ENCODE measurements at regions not wholly inside any gene's neighbourhood (a gene's known extent, or its start where the extent isn't known, plus 50 kb on each side); places are given as distances from the start of the nearest gene placed in this dataset.

DNA sequence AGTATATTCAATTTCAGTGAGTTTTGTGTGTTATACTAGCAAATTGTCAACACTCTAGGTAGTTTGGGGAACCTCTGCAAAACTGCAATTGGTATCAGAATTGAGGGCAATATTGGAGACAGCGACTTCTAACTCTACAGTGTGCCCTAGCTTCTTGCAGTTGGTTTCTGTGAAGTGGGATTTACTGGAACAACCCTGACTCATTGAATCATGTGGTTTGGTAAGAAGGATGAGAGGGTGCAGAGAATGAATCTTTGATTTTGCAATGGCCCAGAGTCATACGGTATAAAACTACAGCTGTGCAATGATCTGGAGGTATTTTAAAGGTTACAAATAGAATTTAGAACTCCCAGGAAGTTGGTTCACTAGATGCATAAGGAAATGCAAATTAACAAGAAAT lies 129.1 kb upstream of the PPP1R3A start:
- no peaks in the 10 kb centered on the region for H3K27me3 ChIP-seq (ENCODE audit: control insufficient read depth, insufficient read depth)
- H3K4me1 ChIP-seq (ENCODE audit: control insufficient read depth, insufficient read depth, low read length): peaks cover 3% of the 10 kb centered on the region
- 79% methylated on average over 2 of the region's 2 CpGs for WGBS
- DNase-seq: no peak
- H3K9me3 ChIP-seq (ENCODE audit: control insufficient read depth, low read length): no peaks in the 10 kb centered on the region
- no peak overlapping the region for H3K27ac ChIP-seq (ENCODE audit: low read length)
- intact Hi-C loops (cut with DNase I): no loop called here
- H3K4me3 ChIP-seq (ENCODE audit: low read length): peak overlapping the region; percentile 41
- no peak for ATAC-seq

DNA sequence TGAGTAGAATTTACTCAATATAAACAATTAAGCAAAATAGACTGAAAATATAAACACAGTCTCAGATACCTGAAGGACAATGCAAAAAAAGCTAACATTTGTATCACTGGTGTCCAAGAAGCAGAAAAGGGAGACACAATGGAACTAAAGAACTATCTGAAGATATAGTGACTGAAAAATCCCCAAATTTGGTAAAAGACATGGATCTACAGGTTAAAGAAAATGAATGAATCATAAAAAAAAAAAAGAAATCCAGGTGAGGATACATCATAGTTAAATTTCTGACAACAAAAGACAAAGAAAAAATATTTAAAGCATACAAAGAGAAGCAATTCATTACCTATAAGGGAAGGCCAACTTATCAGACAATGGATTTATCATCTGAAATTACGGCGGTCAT lies 114.7 kb upstream of the PPP1R3A start:
- no peak for DNase-seq
- Histone ChIP-seq H3K4me3 (ENCODE audit: low read length) (no peak overlapping the region), H3K4me1 (ENCODE audit: control insufficient read depth, insufficient read depth, low read length) (no peaks in the 10 kb centered on the region), H3K27ac (ENCODE audit: low read length) (no peak overlapping the region), H3K27me3 (ENCODE audit: control insufficient read depth, insufficient read depth) (no peaks in the 10 kb centered on the region), H3K9me3 (ENCODE audit: control insufficient read depth, low read length) (no peaks in the 10 kb centered on the region)
- 93% methylated on average over 2 of the region's 2 CpGs for WGBS
- intact Hi-C loops (cut with DNase I): no loop called here
- ATAC-seq: no peak

DNA sequence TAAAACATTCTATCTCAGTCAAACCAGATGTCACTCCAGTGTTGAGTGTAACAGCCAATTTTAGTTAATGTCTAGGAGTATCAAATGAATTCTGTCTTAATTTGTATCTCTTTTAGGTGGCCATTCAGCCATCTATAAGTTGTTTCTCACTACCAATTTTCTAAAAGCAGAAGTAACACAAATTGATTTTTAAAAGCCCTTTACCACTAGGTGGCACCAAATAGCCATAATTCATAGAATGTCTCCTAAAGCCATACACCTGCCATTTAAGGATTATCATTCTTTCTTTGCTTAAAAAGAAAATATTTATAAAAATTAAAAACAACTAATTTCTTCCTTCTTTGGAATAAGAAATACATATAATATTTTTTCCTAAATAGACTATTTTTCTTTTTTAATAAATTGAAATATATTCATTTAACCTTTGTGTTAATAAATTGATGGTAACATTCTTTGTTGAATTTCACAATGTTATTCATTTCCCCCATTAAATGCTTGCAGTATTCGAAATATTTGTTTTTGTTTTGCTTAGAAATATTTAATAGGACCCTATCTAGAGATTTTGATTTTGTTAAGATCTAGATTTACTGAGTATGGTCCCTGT lies 107.8 kb upstream of the PPP1R3A start:
- ATAC-seq: no peak
- no peak for DNase-seq
- Histone ChIP-seq H3K27me3 (ENCODE audit: control insufficient read depth, insufficient read depth) (no peaks in the 10 kb centered on the region), H3K27ac (ENCODE audit: low read length) (no peak overlapping the region), H3K4me3 (ENCODE audit: low read length) (no peak overlapping the region), H3K4me1 (ENCODE audit: control insufficient read depth, insufficient read depth, low read length) (no peaks in the 10 kb centered on the region), H3K9me3 (ENCODE audit: control insufficient read depth, low read length) (no peaks in the 10 kb centered on the region)
- intact Hi-C loops (cut with DNase I): no loop called here
- WGBS: 0% methylated on average over 1 of the region's 1 CpG

DNA sequence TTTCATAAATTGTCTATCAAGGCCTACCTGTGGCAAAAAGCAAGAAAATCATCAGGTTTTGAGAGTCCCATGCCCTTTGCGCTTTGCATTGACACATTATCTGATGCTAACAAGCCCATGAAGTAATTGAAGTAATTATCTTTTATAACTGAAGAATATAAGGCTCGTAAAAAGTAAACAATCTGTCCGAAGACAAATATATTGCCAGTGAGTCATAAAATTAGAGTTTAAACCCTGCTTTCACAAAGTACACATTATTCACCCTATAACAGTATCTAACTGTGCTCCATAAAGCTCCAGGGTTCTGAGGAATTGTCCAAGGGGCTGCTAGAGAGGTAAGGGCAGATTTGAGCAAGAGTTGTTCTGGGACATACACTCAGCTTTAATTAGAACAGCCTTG lies 102.3 kb upstream of the PPP1R3A start:
- Histone ChIP-seq H3K27me3 (ENCODE audit: control insufficient read depth, insufficient read depth) (no peaks in the 10 kb centered on the region), H3K27ac (ENCODE audit: low read length) (no peak overlapping the region), H3K4me1 (ENCODE audit: control insufficient read depth, insufficient read depth, low read length) (no peaks in the 10 kb centered on the region), H3K9me3 (ENCODE audit: control insufficient read depth, low read length) (no peaks in the 10 kb centered on the region), H3K4me3 (ENCODE audit: low read length) (no peak overlapping the region)
- intact Hi-C loops (cut with DNase I): no loop called here
- DNase-seq (no peak), ATAC-seq (no peak)
- 83% methylated on average over 3 of the region's 3 CpGs for WGBS

DNA sequence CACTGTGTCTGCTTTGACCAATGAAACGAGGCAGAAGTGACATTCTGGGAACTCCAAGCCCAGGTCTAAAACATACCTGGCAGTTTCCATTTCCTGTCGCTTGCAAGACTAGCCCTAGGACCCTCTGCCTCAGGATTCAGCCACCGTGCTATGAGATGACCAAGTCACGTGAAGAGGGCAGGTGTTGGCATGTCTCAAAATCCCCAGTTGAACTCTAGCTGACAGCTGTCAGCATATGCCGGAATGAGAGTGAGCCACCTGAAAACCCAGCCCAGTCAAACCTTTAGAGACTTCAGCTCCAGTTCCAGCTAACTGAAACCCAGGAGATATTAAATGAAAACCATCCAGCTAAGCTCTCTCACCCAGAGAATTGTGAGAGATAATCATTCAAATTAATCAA lies 89.9 kb upstream of the PPP1R3A start:
- Histone ChIP-seq H3K27ac (ENCODE audit: low read length) (no peak overlapping the region), H3K4me1 (ENCODE audit: control insufficient read depth, insufficient read depth, low read length) (no peaks in the 10 kb centered on the region), H3K27me3 (ENCODE audit: control insufficient read depth, insufficient read depth) (no peaks in the 10 kb centered on the region), H3K4me3 (ENCODE audit: low read length) (no peak overlapping the region), H3K9me3 (ENCODE audit: control insufficient read depth, low read length) (no peaks in the 10 kb centered on the region)
- WGBS: 59% methylated on average over 5 of the region's 5 CpGs
- ATAC-seq (no peak), DNase-seq (no peak)
- intact Hi-C loops (cut with DNase I): no loop called here

DNA sequence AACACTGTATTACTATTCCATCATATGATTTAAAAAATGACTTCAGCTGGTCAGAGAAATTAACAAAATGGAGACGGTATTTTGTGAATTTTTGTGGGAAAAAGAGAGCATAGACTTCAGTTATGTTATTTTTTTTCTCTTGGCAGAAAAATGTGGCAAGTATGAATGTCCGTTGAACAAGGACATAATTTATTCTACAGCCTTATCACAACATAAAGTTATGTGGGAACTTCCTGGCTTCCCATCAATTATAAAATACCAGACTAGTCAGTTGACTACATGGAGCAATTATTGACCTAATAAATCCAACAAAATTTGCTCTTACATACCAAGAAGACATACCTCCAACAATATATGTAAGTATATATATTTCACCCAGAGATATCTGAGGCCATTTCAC lies 88.6 kb upstream of the PPP1R3A start:
- Histone ChIP-seq H3K27ac (ENCODE audit: low read length) (no peak overlapping the region), H3K4me3 (ENCODE audit: low read length) (no peak overlapping the region), H3K27me3 (ENCODE audit: control insufficient read depth, insufficient read depth) (no peaks in the 10 kb centered on the region), H3K9me3 (ENCODE audit: control insufficient read depth, low read length) (no peaks in the 10 kb centered on the region), H3K4me1 (ENCODE audit: control insufficient read depth, insufficient read depth, low read length) (no peaks in the 10 kb centered on the region)
- ATAC-seq: no peak
- intact Hi-C loops (cut with DNase I): no loop called here
- 37% methylated on average over 2 of the region's 2 CpGs for WGBS
- no peak for DNase-seq

DNA sequence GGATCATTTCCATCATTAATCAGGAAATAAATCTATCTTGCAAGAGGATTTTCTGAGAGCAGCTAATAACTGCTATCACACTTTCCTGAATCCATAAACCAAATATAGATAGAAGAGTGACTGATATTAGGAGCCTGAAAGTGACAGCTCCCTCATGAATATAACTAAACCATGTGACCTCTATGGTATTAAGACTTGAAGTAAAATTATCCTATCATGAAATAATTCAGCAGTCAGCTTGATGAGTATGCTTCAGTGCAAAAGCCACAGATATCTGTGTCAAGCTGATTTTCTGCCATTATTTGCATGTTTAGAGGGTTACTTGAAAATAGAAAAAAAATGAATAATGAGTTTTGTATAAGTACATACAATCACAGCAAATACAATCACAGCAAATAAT lies 80.1 kb upstream of the PPP1R3A start:
- Histone ChIP-seq H3K27me3 (ENCODE audit: control insufficient read depth, insufficient read depth) (no peaks in the 10 kb centered on the region), H3K9me3 (ENCODE audit: control insufficient read depth, low read length) (no peaks in the 10 kb centered on the region), H3K27ac (ENCODE audit: low read length) (no peak overlapping the region), H3K4me1 (ENCODE audit: control insufficient read depth, insufficient read depth, low read length) (no peaks in the 10 kb centered on the region), H3K4me3 (ENCODE audit: low read length) (no peak overlapping the region)
- no peak for ATAC-seq
- DNase-seq: no peak
- intact Hi-C loops (cut with DNase I): no loop called here

DNA sequence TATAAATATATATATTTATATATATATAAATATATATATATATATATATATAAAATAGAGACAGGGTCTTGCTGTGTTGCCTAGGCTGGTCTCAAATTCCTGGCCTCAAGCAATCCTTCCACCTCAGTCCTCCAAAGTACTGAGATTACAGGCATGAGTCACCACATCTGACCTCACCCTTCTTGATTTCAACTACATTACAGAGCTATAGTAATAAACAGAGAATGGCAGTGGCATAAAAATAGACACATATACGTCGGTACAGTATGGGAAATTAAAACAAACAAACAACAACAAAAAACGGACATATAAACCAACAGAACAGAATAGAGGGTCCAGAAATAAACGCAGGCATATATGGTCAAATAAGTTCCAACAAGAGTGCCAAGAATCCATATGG lies 77.6 kb upstream of the PPP1R3A start:
- WGBS: 62% methylated on average over 4 of the region's 4 CpGs
- no peaks in the 10 kb centered on the region for H3K27me3 ChIP-seq (ENCODE audit: control insufficient read depth, insufficient read depth)
- no peak for ATAC-seq
- no peaks in the 10 kb centered on the region for H3K9me3 ChIP-seq (ENCODE audit: control insufficient read depth, low read length)
- H3K4me3 ChIP-seq (ENCODE audit: low read length): no peak overlapping the region
- no peak overlapping the region for H3K27ac ChIP-seq (ENCODE audit: low read length)
- intact Hi-C loops (cut with DNase I): no loop called here
- no peaks in the 10 kb centered on the region for H3K4me1 ChIP-seq (ENCODE audit: control insufficient read depth, insufficient read depth, low read length)
- no peak for DNase-seq

DNA sequence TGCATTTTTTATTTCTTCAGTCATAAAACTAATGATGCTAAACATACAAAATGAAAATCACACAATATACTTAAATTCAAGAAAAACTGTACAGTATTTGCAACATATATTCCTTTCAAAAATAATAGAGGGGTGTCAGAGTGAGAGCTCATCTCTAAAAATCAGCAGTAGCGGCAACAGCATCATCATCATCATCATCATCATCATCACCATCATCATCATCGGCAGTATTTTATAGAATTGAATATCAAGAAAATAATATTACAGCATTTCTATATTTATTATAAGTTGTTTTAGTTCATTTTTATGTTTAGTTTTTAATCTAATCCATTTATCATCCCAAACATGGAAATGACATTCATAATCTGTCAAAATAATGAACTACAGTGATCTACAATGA lies 67.4 kb upstream of the PPP1R3A start:
- Histone ChIP-seq H3K4me3 (ENCODE audit: low read length) (no peak overlapping the region), H3K9me3 (ENCODE audit: control insufficient read depth, low read length) (no peaks in the 10 kb centered on the region), H3K27me3 (ENCODE audit: control insufficient read depth, insufficient read depth) (no peaks in the 10 kb centered on the region), H3K4me1 (ENCODE audit: control insufficient read depth, insufficient read depth, low read length) (no peaks in the 10 kb centered on the region), H3K27ac (ENCODE audit: low read length) (no peak overlapping the region)
- intact Hi-C loops (cut with DNase I): no loop called here
- DNase-seq (no peak), ATAC-seq (no peak)
- whole genome bisulfite sequencing: 96% methylated on average over 2 of the region's 2 CpGs

DNA sequence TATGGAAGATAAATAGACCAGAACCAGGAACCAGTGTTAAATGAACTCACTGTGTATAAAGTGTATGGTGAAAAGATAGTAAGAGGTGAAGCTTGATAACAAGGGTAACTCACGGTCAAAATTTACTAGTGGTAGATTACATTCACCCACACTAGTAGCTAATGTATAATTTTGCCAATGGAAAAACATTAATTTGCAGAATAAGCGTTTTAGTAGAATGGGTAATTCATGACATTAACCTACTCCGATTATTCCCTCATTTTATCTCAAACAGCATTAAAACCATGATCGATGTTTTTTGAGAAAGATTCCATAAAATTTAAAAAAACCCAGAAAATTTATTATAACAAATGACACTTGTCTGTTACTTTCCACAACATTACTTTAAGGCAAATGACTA lies 57.7 kb upstream of the PPP1R3A start:
- H3K27me3 ChIP-seq (ENCODE audit: control insufficient read depth, insufficient read depth): no peaks in the 10 kb centered on the region
- 80% methylated on average over 4 of the region's 4 CpGs for WGBS
- H3K9me3 ChIP-seq (ENCODE audit: control insufficient read depth, low read length): no peaks in the 10 kb centered on the region
- no peaks in the 10 kb centered on the region for H3K4me1 ChIP-seq (ENCODE audit: control insufficient read depth, insufficient read depth, low read length)
- H3K4me3 ChIP-seq (ENCODE audit: low read length): no peak overlapping the region
- intact Hi-C loops (cut with DNase I): no loop called here
- no peak overlapping the region for H3K27ac ChIP-seq (ENCODE audit: low read length)
- no peak for DNase-seq
- no peak for ATAC-seq

DNA sequence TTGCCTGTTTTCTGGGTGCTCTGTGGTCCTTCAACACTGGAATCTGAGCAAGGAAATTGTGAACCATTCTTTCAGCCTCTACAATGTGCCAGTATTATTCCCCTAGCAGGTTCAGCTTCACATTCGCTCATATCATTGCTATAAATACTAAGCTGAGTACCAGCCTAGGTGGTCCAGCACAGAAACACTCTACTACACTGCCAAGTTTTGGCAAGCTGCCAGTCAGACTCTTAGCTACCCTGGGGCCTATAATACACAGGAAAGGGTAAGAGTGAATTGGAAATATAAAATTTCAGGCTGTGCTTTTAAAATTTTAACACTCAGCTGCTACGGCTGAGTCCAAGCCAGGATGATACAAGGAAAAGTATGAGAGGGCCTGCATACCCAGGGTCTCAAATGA lies 49.9 kb upstream of the PPP1R3A start:
- intact Hi-C loops (cut with DNase I): no loop called here
- WGBS: 42% methylated on average over 2 of the region's 2 CpGs
- no peak overlapping the region for H3K27ac ChIP-seq (ENCODE audit: low read length)

More for the DNA sequence above, 49.9 kb upstream of the PPP1R3A start:
- no peaks in the 10 kb centered on the region for H3K4me1 ChIP-seq (ENCODE audit: control insufficient read depth, insufficient read depth, low read length)
- H3K4me3 ChIP-seq (ENCODE audit: low read length): no peak overlapping the region
- H3K27me3 ChIP-seq (ENCODE audit: control insufficient read depth, insufficient read depth): no peaks in the 10 kb centered on the region
- no peaks in the 10 kb centered on the region for H3K9me3 ChIP-seq (ENCODE audit: control insufficient read depth, low read length)
- DNase-seq: no peak
- no peak for ATAC-seq
